ENCODE measurements at regions not wholly inside any gene's neighbourhood (a gene's known extent, or its start where the extent isn't known, plus 50 kb on each side); places are given as distances from the start of the nearest gene placed in this dataset.

DNA sequence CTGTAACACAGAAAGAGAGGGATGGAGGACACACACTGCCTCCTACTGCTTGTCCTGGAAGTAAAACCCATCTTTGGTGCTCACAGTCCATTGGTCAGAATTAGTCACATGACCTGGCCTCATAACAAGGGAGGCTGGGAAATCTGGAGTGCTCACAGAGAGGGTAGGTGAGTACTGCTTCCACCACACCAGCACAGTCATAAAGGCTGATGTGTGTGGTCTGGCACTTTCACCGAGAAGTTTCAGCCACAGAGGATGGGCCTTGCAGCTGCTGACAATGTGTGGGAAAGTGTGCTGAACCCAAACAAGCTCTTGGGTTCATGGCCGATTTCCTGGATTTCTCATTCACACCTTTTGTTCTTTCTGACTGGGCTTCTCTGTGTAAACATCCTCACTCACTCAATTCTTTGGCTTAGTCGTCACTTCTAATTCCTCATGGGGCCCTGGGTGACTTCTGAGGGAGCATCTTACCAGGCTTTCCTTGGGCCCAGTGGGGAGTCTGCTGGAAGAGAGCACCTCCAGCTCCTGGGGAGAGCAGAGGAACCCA lies 100.7 kb downstream of the ASB7 start:
- DNase-seq = no peak
- no peaks in the 10 kb centered on the region for H3K9me3 ChIP-seq
- TF ChIP-seq, protein P1, sequence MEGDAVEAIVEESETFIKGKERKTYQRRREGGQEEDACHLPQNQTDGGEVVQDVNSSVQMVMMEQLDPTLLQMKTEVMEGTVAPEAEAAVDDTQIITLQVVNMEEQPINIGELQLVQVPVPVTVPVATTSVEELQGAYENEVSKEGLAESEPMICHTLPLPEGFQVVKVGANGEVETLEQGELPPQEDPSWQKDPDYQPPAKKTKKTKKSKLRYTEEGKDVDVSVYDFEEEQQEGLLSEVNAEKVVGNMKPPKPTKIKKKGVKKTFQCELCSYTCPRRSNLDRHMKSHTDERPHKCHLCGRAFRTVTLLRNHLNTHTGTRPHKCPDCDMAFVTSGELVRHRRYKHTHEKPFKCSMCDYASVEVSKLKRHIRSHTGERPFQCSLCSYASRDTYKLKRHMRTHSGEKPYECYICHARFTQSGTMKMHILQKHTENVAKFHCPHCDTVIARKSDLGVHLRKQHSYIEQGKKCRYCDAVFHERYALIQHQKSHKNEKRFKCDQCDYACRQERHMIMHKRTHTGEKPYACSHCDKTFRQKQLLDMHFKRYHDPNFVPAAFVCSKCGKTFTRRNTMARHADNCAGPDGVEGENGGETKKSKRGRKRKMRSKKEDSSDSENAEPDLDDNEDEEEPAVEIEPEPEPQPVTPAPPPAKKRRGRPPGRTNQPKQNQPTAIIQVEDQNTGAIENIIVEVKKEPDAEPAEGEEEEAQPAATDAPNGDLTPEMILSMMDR (IDR thresholded peaks at IDR 0.05) = no peak
- no peak overlapping the region for H3K4me3 ChIP-seq
- H3K36me3 ChIP-seq = no peaks in the 10 kb centered on the region
- H3K4me1 ChIP-seq = no peaks in the 10 kb centered on the region
- intact Hi-C loops (cut with DNase I; ENCODE audit: low total_unique reads) = no loop called here
- no peaks in the 10 kb centered on the region for H3K27me3 ChIP-seq
- no peak overlapping the region for H3K27ac ChIP-seq

DNA sequence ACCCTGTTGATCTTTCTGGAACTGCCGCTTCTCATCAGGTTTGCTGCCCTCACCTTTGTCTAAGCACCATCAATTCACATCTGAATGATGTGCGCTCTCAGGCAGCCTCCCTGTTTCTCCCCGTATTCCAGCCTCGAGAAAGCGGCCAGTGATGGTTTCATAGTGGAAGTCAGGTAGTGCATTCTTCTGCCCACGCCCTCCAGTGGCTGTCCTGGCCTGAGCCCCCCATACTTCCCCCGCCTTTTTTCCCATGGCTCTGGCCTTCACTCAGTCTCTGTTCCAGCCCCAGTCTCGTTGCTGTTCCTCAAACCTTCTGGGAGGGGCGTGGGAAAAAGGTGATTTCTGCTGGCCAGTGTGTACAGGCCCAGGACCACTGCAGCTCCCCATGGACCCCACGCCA lies 101.3 kb downstream of the ASB7 start:
- Histone ChIP-seq H3K27ac (no peak overlapping the region), H3K4me3 (no peak overlapping the region), H3K36me3 (no peaks in the 10 kb centered on the region), H3K4me1 (no peaks in the 10 kb centered on the region), H3K27me3 (no peaks in the 10 kb centered on the region), H3K9me3 (no peaks in the 10 kb centered on the region)
- DNase-seq = no peak
- TF ChIP-seq, protein P1 (IDR thresholded peaks at IDR 0.05) = no peak
- intact Hi-C loops (cut with DNase I; ENCODE audit: low total_unique reads) = no loop called here

- no peaks in the 10 kb centered on the region for H3K9me3 ChIP-seq
- H3K27me3 ChIP-seq = no peaks in the 10 kb centered on the region
- H3K4me1 ChIP-seq = no peaks in the 10 kb centered on the region
- no peak for DNase-seq
- H3K27ac ChIP-seq = no peak overlapping the region
- no peaks in the 10 kb centered on the region for H3K36me3 ChIP-seq
- intact Hi-C loops (cut with DNase I; ENCODE audit: low total_unique reads) = no loop called here
- TF ChIP-seq, protein P1 (IDR thresholded peaks at IDR 0.05) = no peak
- no peak overlapping the region for H3K4me3 ChIP-seq
Measured at GRCh38 chr15:100704281-100705055, 102.1 kb downstream of the ASB7 start.

DNA sequence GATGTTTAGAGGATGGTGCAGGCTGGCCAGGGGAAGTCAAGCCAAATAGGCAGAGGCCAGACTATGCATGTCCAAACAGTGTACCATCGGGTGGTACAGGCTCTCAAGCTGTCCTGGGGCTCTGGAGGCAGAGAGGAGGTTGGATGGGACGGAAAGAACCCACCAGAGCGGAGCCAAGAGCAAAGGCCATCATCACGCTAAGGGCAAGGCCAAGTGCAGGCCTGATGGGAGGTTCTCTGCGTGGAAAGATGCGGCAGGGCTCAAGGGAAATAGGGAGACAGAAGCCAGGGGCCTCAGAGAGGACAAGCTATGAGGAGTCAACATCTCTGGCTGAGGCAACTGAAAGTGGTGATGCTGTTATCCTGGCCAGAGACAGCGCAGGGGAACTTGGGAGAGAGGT lies 102.7 kb downstream of the ASB7 start:
- no peak for DNase-seq
- no peaks in the 10 kb centered on the region for H3K4me1 ChIP-seq
- H3K4me3 ChIP-seq = no peak overlapping the region
- no peaks in the 10 kb centered on the region for H3K36me3 ChIP-seq
- H3K27ac ChIP-seq = no peak overlapping the region
- TF ChIP-seq, protein P1 (IDR thresholded peaks at IDR 0.05) = no peak
- intact Hi-C loops (cut with DNase I; ENCODE audit: low total_unique reads) = no loop called here
- no peaks in the 10 kb centered on the region for H3K9me3 ChIP-seq
- no peaks in the 10 kb centered on the region for H3K27me3 ChIP-seq

- Histone ChIP-seq H3K9me3 (no peaks in the 10 kb centered on the region), H3K36me3 (no peaks in the 10 kb centered on the region), H3K4me3 (no peak overlapping the region), H3K27me3 (no peaks in the 10 kb centered on the region), H3K27ac (no peak overlapping the region), H3K4me1 (no peaks in the 10 kb centered on the region)
- no peak for DNase-seq
- TF ChIP-seq, protein P1 (IDR thresholded peaks at IDR 0.05) = no peak
- intact Hi-C loops (cut with DNase I; ENCODE audit: low total_unique reads) = no loop called here
Measured at GRCh38 chr15:100705841-100706240, 103.5 kb downstream of the ASB7 start.
